ENCODE measurements at regions not wholly inside any gene's neighbourhood (a gene's known extent, or its start where the extent isn't known, plus 50 kb on each side); places are given as distances from the start of the nearest gene placed in this dataset.

GRCh38 chr5:85225388-85225787 lies 840.7 kb upstream of the EDIL3 start:
- Histone ChIP-seq H3K27ac (no peak overlapping the region), H4K20me1 (ENCODE audit: insufficient read depth) (no peaks in the 10 kb centered on the region), H3F3A (ENCODE audit: insufficient read depth, low read depth) (no peaks in the 10 kb centered on the region), H3K79me2 (ENCODE audit: low read depth) (no peaks in the 10 kb centered on the region), H3K4me2 (no peak overlapping the region), H2AFZ (no peak overlapping the region), H3K9me3 (ENCODE audit: insufficient read depth, low read depth) (no peaks in the 10 kb centered on the region), H3K36me3 (ENCODE audit: low read depth) (no peaks in the 10 kb centered on the region), H3K9me2 (ENCODE audit: insufficient read depth) (no peaks in the 10 kb centered on the region), H3K27me3 (ENCODE audit: insufficient read depth, low read depth) (no peaks in the 10 kb centered on the region), H3K4me1 (replicated peaks; ENCODE audit: insufficient read depth) (no peaks in the 10 kb centered on the region), H3K4me3 (no peak overlapping the region)
- intact Hi-C loops (cut with micrococcal nuclease; ENCODE audit: unreplicated experiment), result no loop called here
- ChIA-PET CTCF (no interaction called here), POLR2A (ENCODE audit: unreplicated experiment) (no interaction called here)
- DNase-seq, result no peak
- TF ChIP-seq EZH2 (IDR thresholded peaks at IDR 0.05; ENCODE audit: low read depth), result no peak
- TF ChIP-seq CTCF (conservative IDR thresholded peaks at IDR 0.05), result no peak
- no TSS peak for BruUV-seq (replicated peaks)

- no TSS peak for BruUV-seq (replicated peaks)
- H3K27ac ChIP-seq, result no peak overlapping the region
- H3K4me2 ChIP-seq, result no peak overlapping the region
- H3K27me3 ChIP-seq (ENCODE audit: insufficient read depth, low read depth), result no peaks in the 10 kb centered on the region
- no peaks in the 10 kb centered on the region for H4K20me1 ChIP-seq (ENCODE audit: insufficient read depth)
- no peaks in the 10 kb centered on the region for H3K79me2 ChIP-seq (ENCODE audit: low read depth)
- H3K4me1 ChIP-seq (replicated peaks; ENCODE audit: insufficient read depth), result no peaks in the 10 kb centered on the region
- ChIA-PET POLR2A (ENCODE audit: unreplicated experiment) (no interaction called here), CTCF (no interaction called here)
- no peaks in the 10 kb centered on the region for H3K9me2 ChIP-seq (ENCODE audit: insufficient read depth)
- TF ChIP-seq EZH2 (IDR thresholded peaks at IDR 0.05; ENCODE audit: low read depth), result no peak
- TF ChIP-seq CTCF (conservative IDR thresholded peaks at IDR 0.05), result no peak
- intact Hi-C loops (cut with micrococcal nuclease; ENCODE audit: unreplicated experiment), result no loop called here
- H3K36me3 ChIP-seq (ENCODE audit: low read depth), result no peaks in the 10 kb centered on the region
- H3K9me3 ChIP-seq (ENCODE audit: insufficient read depth, low read depth), result no peaks in the 10 kb centered on the region
- no peak overlapping the region for H2AFZ ChIP-seq
- H3F3A ChIP-seq (ENCODE audit: insufficient read depth, low read depth), result no peaks in the 10 kb centered on the region
- no peak for DNase-seq
- no peak overlapping the region for H3K4me3 ChIP-seq
Measured at GRCh38 chr5:85249204-85249603, 864.5 kb upstream of the EDIL3 start.

- ChIA-PET POLR2A (ENCODE audit: unreplicated experiment) (no interaction called here), CTCF (no interaction called here)
- Histone ChIP-seq H3K79me2 (ENCODE audit: low read depth) (no peaks in the 10 kb centered on the region), H4K20me1 (ENCODE audit: insufficient read depth) (no peaks in the 10 kb centered on the region), H3K27me3 (ENCODE audit: insufficient read depth, low read depth) (no peaks in the 10 kb centered on the region), H2AFZ (no peak overlapping the region), H3K4me1 (replicated peaks; ENCODE audit: insufficient read depth) (no peaks in the 10 kb centered on the region), H3F3A (ENCODE audit: insufficient read depth, low read depth) (no peaks in the 10 kb centered on the region), H3K4me2 (no peak overlapping the region), H3K9me3 (ENCODE audit: insufficient read depth, low read depth) (no peaks in the 10 kb centered on the region), H3K27ac (no peak overlapping the region), H3K9me2 (ENCODE audit: insufficient read depth) (no peaks in the 10 kb centered on the region; the same call in 1 of the 2 replicates), H3K4me3 (no peak overlapping the region), H3K36me3 (ENCODE audit: low read depth) (no peaks in the 10 kb centered on the region)
- intact Hi-C loops (cut with micrococcal nuclease; ENCODE audit: unreplicated experiment), result no loop called here
- no TSS peak for BruUV-seq (replicated peaks)
- DNase-seq, result no peak
- TF ChIP-seq EZH2 (IDR thresholded peaks at IDR 0.05; ENCODE audit: low read depth), result no peak
- TF ChIP-seq CTCF (conservative IDR thresholded peaks at IDR 0.05), result no peak
Measured at GRCh38 chr5:85263125-85263524, 878.4 kb upstream of the EDIL3 start.
